ENCODE measurements at regions not wholly inside any gene's neighbourhood (a gene's known extent, or its start where the extent isn't known, plus 50 kb on each side); places are given as distances from the start of the nearest gene placed in this dataset.

DNA sequence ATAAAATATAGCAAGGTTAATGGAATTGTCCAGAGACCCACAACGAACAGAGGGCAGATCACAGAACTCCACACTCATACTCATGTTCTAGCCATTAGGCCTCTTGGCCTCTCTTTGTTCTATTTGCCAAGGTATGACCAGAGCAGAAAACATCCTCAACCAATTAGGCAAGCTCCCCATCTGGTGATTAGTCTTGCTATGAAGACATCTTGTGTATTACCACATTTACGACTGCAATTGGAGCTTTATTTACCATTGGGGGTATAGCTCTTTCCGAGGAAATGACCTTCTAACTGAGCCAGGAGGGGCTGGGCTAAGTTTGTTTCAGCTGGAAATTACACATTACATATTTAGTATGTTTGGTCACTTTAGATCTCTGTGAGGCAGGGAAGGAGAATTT, 593.9 kb downstream of the CD109 start:
- TF ChIP-seq, protein P1, sequence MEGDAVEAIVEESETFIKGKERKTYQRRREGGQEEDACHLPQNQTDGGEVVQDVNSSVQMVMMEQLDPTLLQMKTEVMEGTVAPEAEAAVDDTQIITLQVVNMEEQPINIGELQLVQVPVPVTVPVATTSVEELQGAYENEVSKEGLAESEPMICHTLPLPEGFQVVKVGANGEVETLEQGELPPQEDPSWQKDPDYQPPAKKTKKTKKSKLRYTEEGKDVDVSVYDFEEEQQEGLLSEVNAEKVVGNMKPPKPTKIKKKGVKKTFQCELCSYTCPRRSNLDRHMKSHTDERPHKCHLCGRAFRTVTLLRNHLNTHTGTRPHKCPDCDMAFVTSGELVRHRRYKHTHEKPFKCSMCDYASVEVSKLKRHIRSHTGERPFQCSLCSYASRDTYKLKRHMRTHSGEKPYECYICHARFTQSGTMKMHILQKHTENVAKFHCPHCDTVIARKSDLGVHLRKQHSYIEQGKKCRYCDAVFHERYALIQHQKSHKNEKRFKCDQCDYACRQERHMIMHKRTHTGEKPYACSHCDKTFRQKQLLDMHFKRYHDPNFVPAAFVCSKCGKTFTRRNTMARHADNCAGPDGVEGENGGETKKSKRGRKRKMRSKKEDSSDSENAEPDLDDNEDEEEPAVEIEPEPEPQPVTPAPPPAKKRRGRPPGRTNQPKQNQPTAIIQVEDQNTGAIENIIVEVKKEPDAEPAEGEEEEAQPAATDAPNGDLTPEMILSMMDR (IDR thresholded peaks at IDR 0.05; ENCODE audit: low read depth, low read length, poor library complexity, severe bottlenecking) = no peak
- no peak for TF ChIP-seq EZH2phosphoT487 (IDR thresholded peaks at IDR 0.05; ENCODE audit: borderline replicate concordance, low read length)
